Activated CD8-positive, alpha-beta T cell treated with anti-CD3 and anti-CD28 coated beads, Interleukin-2, amount 10 ng/mL, durations not matched to agents 7 days and 5 days (primary cell): ENCODE measurements at regions not wholly inside any gene's neighbourhood (a gene's known extent, or its start where the extent isn't known, plus 50 kb on each side); places are given as distances from the start of the nearest gene placed in this dataset.

Source experiments
- ATAC-seq: fragments of 150-1000 bp; cut with Tn5 transposase; one replicate; pipeline ENCODE4 v1.10.0; 2021; ENCODE audit warnings: moderate library complexity
- CTCF ChIA-PET: fragments of 350-600 bp; sonication (Branson Sonifier 250); formaldehyde crosslinking; loops from one replicate; lab custom pipeline; 2021; ENCODE audit warnings: antibody characterized with exemption; lab: Charles Lee
- POLR2A ChIA-PET: fragments of 350-600 bp; sonication (Branson Sonifier 250); formaldehyde crosslinking; loops from one replicate; lab custom pipeline; 2021; ENCODE audit warnings: antibody characterized with exemption; lab: Charles Lee
- DNase-seq: peaks from one replicate; pipeline ENCODE4 v3.0.0-alpha.2; 2020
- H3K27ac Mint-ChIP-seq: one replicate; pipeline ENCODE4 v1.8.0; 2021; ENCODE audit warnings: mild to moderate bottlenecking, mixed read lengths
- H3K27me3 Mint-ChIP-seq: one replicate; pipeline ENCODE4 v1.8.0; 2021; ENCODE audit warnings: low read depth, mixed read lengths
- H3K36me3 Mint-ChIP-seq: one replicate; pipeline ENCODE4 v1.8.0; 2021; ENCODE audit warnings: low read depth, mixed read lengths
- H3K4me1 Mint-ChIP-seq: one replicate; pipeline ENCODE4 v1.8.0; 2021; ENCODE audit warnings: low read depth, mixed read lengths
- H3K4me3 Mint-ChIP-seq: one replicate; pipeline ENCODE4 v1.8.0; 2021; ENCODE audit warnings: mild to moderate bottlenecking, mixed read lengths
- H3K9me3 Mint-ChIP-seq: one replicate; pipeline ENCODE4 v1.8.0; 2022; ENCODE audit warnings: mixed read lengths; ENCODE audit not compliant: insufficient read depth

- Mint-ChIP-seq H3K27ac (no peak overlapping the region), H3K36me3 (no peaks in the 10 kb centered on the region), H3K4me1 (no peaks in the 10 kb centered on the region), H3K4me3 (no peak overlapping the region), H3K9me3 (no peaks in the 10 kb centered on the region), H3K27me3 (no peaks in the 10 kb centered on the region)
- ATAC-seq (no peak), DNase-seq (no peak)
- POLR2A ChIA-PET: no interaction called here
- CTCF ChIA-PET: no interaction called here
Measured at GRCh38 chr1:221289103-221289502, 409.9 kb downstream of the HLX start.

- ChIA-PET POLR2A (no interaction called here), CTCF (no interaction called here)
- DNase-seq: no peak
- no peak for ATAC-seq
- Mint-ChIP-seq H3K36me3 (no peaks in the 10 kb centered on the region), H3K4me1 (no peaks in the 10 kb centered on the region), H3K9me3 (no peaks in the 10 kb centered on the region), H3K27ac (no peak overlapping the region), H3K27me3 (no peaks in the 10 kb centered on the region), H3K4me3 (no peak overlapping the region)
Measured at GRCh38 chr1:221290669-221291068, 411.4 kb downstream of the HLX start.

- ChIA-PET POLR2A (no interaction called here), CTCF (no interaction called here)
- DNase-seq (no peak), ATAC-seq (no peak)
- Mint-ChIP-seq H3K4me1 (no peaks in the 10 kb centered on the region), H3K36me3 (no peaks in the 10 kb centered on the region), H3K27me3 (no peaks in the 10 kb centered on the region), H3K9me3 (no peaks in the 10 kb centered on the region), H3K4me3 (no peak overlapping the region), H3K27ac (no peak overlapping the region)
Measured at GRCh38 chr1:221291113-221291512, 411.9 kb downstream of the HLX start.

- Mint-ChIP-seq H3K27me3 (no peaks in the 10 kb centered on the region), H3K27ac (no peak overlapping the region), H3K4me3 (no peak overlapping the region), H3K9me3 (no peaks in the 10 kb centered on the region), H3K4me1 (no peaks in the 10 kb centered on the region), H3K36me3 (no peaks in the 10 kb centered on the region)
- CTCF ChIA-PET: no interaction called here
- POLR2A ChIA-PET: no interaction called here
- no peak for ATAC-seq
- DNase-seq: no peak
Measured at GRCh38 chr1:221292652-221293051, 413.4 kb downstream of the HLX start.

GRCh38 chr1:221294242-221294641 lies 415.0 kb downstream of the HLX start:
- ChIA-PET POLR2A (no interaction called here), CTCF (no interaction called here)
- no peaks in the 10 kb centered on the region for H3K36me3 Mint-ChIP-seq
- H3K9me3 Mint-ChIP-seq: no peaks in the 10 kb centered on the region
- H3K4me3 Mint-ChIP-seq: no peak overlapping the region
- H3K27ac Mint-ChIP-seq: no peak overlapping the region
- no peak for DNase-seq
- no peaks in the 10 kb centered on the region for H3K4me1 Mint-ChIP-seq
- no peaks in the 10 kb centered on the region for H3K27me3 Mint-ChIP-seq
- ATAC-seq: no peak

GRCh38 chr1:221302357-221302756 lies 423.1 kb downstream of the HLX start:
- ChIA-PET POLR2A (no interaction called here), CTCF (no interaction called here)
- no peak for ATAC-seq
- no peaks in the 10 kb centered on the region for H3K9me3 Mint-ChIP-seq
- no peaks in the 10 kb centered on the region for H3K4me1 Mint-ChIP-seq
- H3K27ac Mint-ChIP-seq: no peak overlapping the region
- no peaks in the 10 kb centered on the region for H3K27me3 Mint-ChIP-seq
- no peak overlapping the region for H3K4me3 Mint-ChIP-seq
- no peak for DNase-seq
- H3K36me3 Mint-ChIP-seq: no peaks in the 10 kb centered on the region

- H3K4me3 Mint-ChIP-seq: no peak overlapping the region
- no peaks in the 10 kb centered on the region for H3K36me3 Mint-ChIP-seq
- no peaks in the 10 kb centered on the region for H3K9me3 Mint-ChIP-seq
- no peaks in the 10 kb centered on the region for H3K27me3 Mint-ChIP-seq
- no peaks in the 10 kb centered on the region for H3K4me1 Mint-ChIP-seq
- DNase-seq (no peak), ATAC-seq (no peak)
- ChIA-PET CTCF (no interaction called here), POLR2A (no interaction called here)
- H3K27ac Mint-ChIP-seq: no peak overlapping the region
Measured at GRCh38 chr1:221302810-221303209, 423.6 kb downstream of the HLX start.

GRCh38 chr1:221303623-221304022 lies 424.4 kb downstream of the HLX start:
- no peak overlapping the region for H3K4me3 Mint-ChIP-seq
- CTCF ChIA-PET: no interaction called here
- no peaks in the 10 kb centered on the region for H3K27me3 Mint-ChIP-seq

GRCh38 chr1:221306239-221306638 lies 427.0 kb downstream of the HLX start:
- Mint-ChIP-seq H3K36me3 (no peaks in the 10 kb centered on the region), H3K4me1 (no peaks in the 10 kb centered on the region), H3K27ac (no peak overlapping the region), H3K27me3 (no peaks in the 10 kb centered on the region), H3K9me3 (no peaks in the 10 kb centered on the region), H3K4me3 (no peak overlapping the region)
- ChIA-PET CTCF (no interaction called here), POLR2A (no interaction called here)
- ATAC-seq: no peak
- DNase-seq: no peak

More at GRCh38 chr1:221303623-221304022, 424.4 kb downstream of the HLX start:
- POLR2A ChIA-PET: no interaction called here
- DNase-seq: no peak
- no peak for ATAC-seq
- Mint-ChIP-seq H3K4me1 (no peaks in the 10 kb centered on the region), H3K36me3 (no peaks in the 10 kb centered on the region), H3K27ac (no peak overlapping the region), H3K9me3 (no peaks in the 10 kb centered on the region)

GRCh38 chr1:221308534-221309511 lies 429.6 kb downstream of the HLX start:
- DNase-seq (no peak), ATAC-seq (no peak)
- ChIA-PET POLR2A (no interaction called here), CTCF (no interaction called here)
- Mint-ChIP-seq H3K4me3 (no peak overlapping the region), H3K4me1 (no peaks in the 10 kb centered on the region), H3K36me3 (no peaks in the 10 kb centered on the region), H3K27me3 (no peaks in the 10 kb centered on the region), H3K9me3 (no peaks in the 10 kb centered on the region), H3K27ac (no peak overlapping the region)

- ATAC-seq (no peak), DNase-seq (no peak)
- no peak overlapping the region for H3K4me3 Mint-ChIP-seq
- CTCF ChIA-PET: no interaction called here
- POLR2A ChIA-PET: no interaction called here
- no peaks in the 10 kb centered on the region for H3K9me3 Mint-ChIP-seq
- no peaks in the 10 kb centered on the region for H3K27me3 Mint-ChIP-seq
- no peaks in the 10 kb centered on the region for H3K4me1 Mint-ChIP-seq
- no peaks in the 10 kb centered on the region for H3K36me3 Mint-ChIP-seq
- H3K27ac Mint-ChIP-seq: no peak overlapping the region
Measured at GRCh38 chr1:221309723-221310122, 430.5 kb downstream of the HLX start.

GRCh38 chr1:221310180-221310579 lies 430.9 kb downstream of the HLX start:
- Mint-ChIP-seq H3K4me1 (no peaks in the 10 kb centered on the region), H3K27me3 (no peaks in the 10 kb centered on the region), H3K4me3 (no peak overlapping the region), H3K27ac (no peak overlapping the region), H3K9me3 (no peaks in the 10 kb centered on the region), H3K36me3 (no peaks in the 10 kb centered on the region)
- POLR2A ChIA-PET: no interaction called here
- CTCF ChIA-PET: no interaction called here
- no peak for ATAC-seq
- no peak for DNase-seq
